H1 (cell line): ENCODE measurements at regions not wholly inside any gene's neighbourhood (a gene's known extent, or its start where the extent isn't known, plus 50 kb on each side); places are given as distances from the start of the nearest gene placed in this dataset.
A peak's percentile ranks its signal among the peaks of the same experiment; 100 is the strongest.
"Not testable (repeated sequence)": the region's sequence is repeated elsewhere in the genome, so short reads cannot be mapped to it uniquely, and the experiment has no call there.

ENCODE experiments used
- CTCF ChIA-PET: fragments of 300-600 bp; sonication (Branson Sonifier 250); formaldehyde crosslinking; loops from one replicate; lab custom pipeline; 2021; ENCODE audit not compliant: partially characterized antibody; lab: Charles Lee
- POLR2A ChIA-PET: fragments of 300-600 bp; sonication (Branson Sonifier 250); formaldehyde crosslinking; loops from one replicate; lab custom pipeline; 2021; ENCODE audit warnings: inconsistent platforms; ENCODE audit not compliant: partially characterized antibody; lab: Charles Lee
- DNase-seq, 2 experiments: peaks; one replicate each; pipeline versions ENCODE4 v3.0.0 to v3.0.0-alpha.2; 2010 to 2022; ENCODE audit warnings: low spot score in 2 of 2, low read depth in 1 of 2, mixed read lengths in 1 of 2
- FAIRE-seq: peaks from 2 replicates; lab custom pipeline; 2011; peaks lifted over from hg19 to GRCh38; lab: Jason Lieb, UNC
- H2AFZ ChIP-seq: 2 replicates; pipeline ENCODE4 v1.8.1; 2012; ENCODE audit warnings: low read length, inconsistent platforms
- H2AK5ac ChIP-seq: 2 replicates; pipeline ENCODE4 v1.6.1; 2013; ENCODE audit warnings: low read depth, low read length
- H2BK120ac ChIP-seq: replicated peaks from 2 replicates; pipeline ENCODE3; 2013; ENCODE audit warnings: low read depth, low read length, inconsistent platforms
- H2BK12ac ChIP-seq: 2 replicates; pipeline ENCODE4 v1.6.1; 2013; ENCODE audit warnings: low read depth, low read length
- H2BK15ac ChIP-seq: 2 replicates; pipeline ENCODE4 v1.6.1; 2013; ENCODE audit warnings: low read length
- H2BK20ac ChIP-seq: 2 replicates; pipeline ENCODE4 v1.6.1; 2013; ENCODE audit warnings: low read length
- H2BK5ac ChIP-seq: 2 replicates; pipeline ENCODE4 v1.6.1; 2013; ENCODE audit warnings: low read depth, low read length
- H3K14ac ChIP-seq: 2 replicates; pipeline ENCODE4 v1.6.1; 2013; ENCODE audit warnings: inconsistent platforms; ENCODE audit not compliant: insufficient read length
- H3K18ac ChIP-seq: 2 replicates; pipeline ENCODE4 v1.6.1; 2013; ENCODE audit warnings: low read length; ENCODE audit errors: extremely low read depth
- H3K23ac ChIP-seq: 2 replicates; pipeline ENCODE4 v1.6.1; 2013; ENCODE audit warnings: inconsistent platforms; ENCODE audit not compliant: insufficient read length
- H3K23me2 ChIP-seq: 2 replicates; pipeline ENCODE4 v1.6.1; 2013; ENCODE audit warnings: low read depth, low read length
- H3K27ac ChIP-seq: 2 replicates; pipeline ENCODE4 v1.6.1; 2011; ENCODE audit warnings: low read depth, low read length, inconsistent platforms
- H3K27me3 ChIP-seq, 4 experiments: replicated peaks in 1 of 4; 1 replicate in 1 of 4; 2 replicates in 3 of 4; pipeline versions ENCODE4 v1.6.1 to v1.8.1; 2011 to 2013; ENCODE audit warnings: low read length in 3 of 4, mild to moderate bottlenecking in 3 of 4, inconsistent platforms in 2 of 4, mixed read lengths in 2 of 4, moderate library complexity in 1 of 4; ENCODE audit not compliant: control insufficient read depth in 3 of 4, insufficient read depth in 3 of 4; ENCODE audit errors: extremely low read depth in 1 of 4
- H3K36me3 ChIP-seq, 4 experiments: 2 replicates each; pipeline versions ENCODE4 v1.6.1 to v1.8.1; 2011 to 2013; ENCODE audit warnings: mild to moderate bottlenecking in 4 of 4, low read length in 3 of 4, moderate library complexity in 2 of 4, control low read depth in 1 of 4, inconsistent platforms in 1 of 4; ENCODE audit not compliant: insufficient read depth in 4 of 4, control insufficient read depth in 2 of 4
- H3K4ac ChIP-seq: replicated peaks from 2 replicates; pipeline ENCODE3; 2013; ENCODE audit warnings: low read length, low read depth, mixed read lengths, inconsistent platforms; ENCODE audit not compliant: insufficient read length
- H3K4me1 ChIP-seq, 4 experiments: replicated peaks in 1 of 4; 1 replicate in 1 of 4; 2 replicates in 3 of 4; pipeline versions ENCODE4 v1.6.1 to v1.8.1; 2011 to 2013; ENCODE audit warnings: low read length in 3 of 4, inconsistent platforms in 2 of 4, mixed read lengths in 1 of 4; ENCODE audit not compliant: insufficient read depth in 4 of 4, control insufficient read depth in 3 of 4
- H3K4me2 ChIP-seq, 2 experiments: 2 replicates each; pipeline versions ENCODE4 v1.6.1 to v1.8.1; 2011 to 2013; ENCODE audit warnings: low read depth in 2 of 2, low read length in 2 of 2, control low read depth in 1 of 2, inconsistent platforms in 1 of 2, mild to moderate bottlenecking in 1 of 2; ENCODE audit not compliant: insufficient read depth in 1 of 2
- H3K4me3 ChIP-seq, 4 experiments: fragments of 200-600, 300-600 bp in 1 of 4; sonication (generic), shearing (Covaris generic), sonication (Bioruptor Twin) in 1 of 4; 2 replicates each; pipeline versions ENCODE4 v1.5.1 to v1.8.1; 2011 to 2016; ENCODE audit warnings: low read length in 4 of 4, low read depth in 3 of 4, control low read depth in 2 of 4, inconsistent platforms in 2 of 4, mild to moderate bottlenecking in 2 of 4, mixed read lengths in 1 of 4, moderate library complexity in 1 of 4; ENCODE audit not compliant: insufficient read depth in 2 of 4; ENCODE audit errors: extremely low read depth in 1 of 4
- H3K56ac ChIP-seq: replicated peaks from 2 replicates; pipeline ENCODE3; 2013; ENCODE audit warnings: low read depth, mild to moderate bottlenecking, mixed read lengths, low read length, inconsistent platforms; ENCODE audit not compliant: insufficient read length
- H3K79me1 ChIP-seq: 2 replicates; pipeline ENCODE4 v1.6.1; 2013; ENCODE audit warnings: low read depth, low read length, control low read depth
- H3K79me2 ChIP-seq, 2 experiments: 2 replicates each; pipeline versions ENCODE4 v1.6.1 to v1.8.1; 2012 to 2013; ENCODE audit warnings: low read length in 2 of 2, mild to moderate bottlenecking in 2 of 2, inconsistent platforms in 1 of 2; ENCODE audit not compliant: insufficient read depth in 2 of 2, control insufficient read depth in 1 of 2
- H3K9ac ChIP-seq, 4 experiments: replicated peaks in 1 of 4; 1 replicate in 1 of 4; 2 replicates in 3 of 4; pipeline versions ENCODE4 v1.6.1 to v1.8.1; 2011 to 2013; ENCODE audit warnings: low read depth in 3 of 4, low read length in 3 of 4, control low read depth in 2 of 4, mild to moderate bottlenecking in 2 of 4, moderate library complexity in 2 of 4, inconsistent platforms in 1 of 4; ENCODE audit errors: extremely low read depth in 1 of 4
- H3K9me3 ChIP-seq, 2 experiments: 2 replicates each; pipeline versions ENCODE4 v1.6.1 to v1.8.1; 2012 to 2013; ENCODE audit warnings: mild to moderate bottlenecking in 2 of 2, moderate library complexity in 2 of 2, control low read depth in 1 of 2, inconsistent platforms in 1 of 2, low read depth in 1 of 2, low read length in 1 of 2, mixed read lengths in 1 of 2; ENCODE audit not compliant: insufficient read depth in 2 of 2
- H4K20me1 ChIP-seq, 2 experiments: replicated peaks in 1 of 2; 2 replicates each; pipeline versions ENCODE3 to v1.8.1; 2011 to 2013; ENCODE audit warnings: inconsistent platforms in 2 of 2, low read length in 2 of 2, mild to moderate bottlenecking in 1 of 2; ENCODE audit not compliant: insufficient read depth in 2 of 2, control insufficient read depth in 1 of 2
- H4K5ac ChIP-seq: 2 replicates; pipeline ENCODE4 v1.6.1; 2013; ENCODE audit warnings: low read length, low read depth, mixed read lengths, inconsistent platforms; ENCODE audit not compliant: insufficient read length
- H4K8ac ChIP-seq: 2 replicates; pipeline ENCODE4 v1.8.0; 2013; ENCODE audit warnings: mild to moderate bottlenecking, moderate library complexity, low read length, inconsistent platforms; ENCODE audit not compliant: insufficient read depth; ENCODE audit errors: extremely low read depth
- H4K91ac ChIP-seq: replicated peaks from 2 replicates; pipeline ENCODE3; 2013; ENCODE audit warnings: low read length, mixed read lengths, inconsistent platforms; ENCODE audit not compliant: insufficient read length
- WGBS, 2 experiments: shearing (Covaris generic) in 1 of 2; methylation state at CpG; one replicate each; pipeline versions ENCODE4 v1.1.6 to v1.1.7; 2013 to 2015; ENCODE audit warnings: low lambda C conversion rate in 2 of 2, mixed read lengths in 2 of 2, inconsistent platforms in 1 of 2, low coverage in 1 of 2, missing lambda C conversion rate in 1 of 2; ENCODE audit not compliant: insufficient replicate concordance in 2 of 2, insufficient coverage in 1 of 2, insufficient read length in 1 of 2; ENCODE audit errors: extremely low coverage in 1 of 2, missing lambda C conversion rate in 1 of 2; 5-methylcytosine and 5-hydroxymethylcytosine counted together

- H3K9me3 ChIP-seq, H3K4me1 ChIP-seq, CTCF ChIA-PET, H2BK12ac ChIP-seq, H3K4me2 ChIP-seq, H2BK120ac ChIP-seq, H3K56ac ChIP-seq, H3K9ac ChIP-seq, H2BK15ac ChIP-seq, H3K27ac ChIP-seq, H3K79me2 ChIP-seq, H3K4me3 ChIP-seq, H4K8ac ChIP-seq, FAIRE-seq, H2AFZ ChIP-seq, H2BK5ac ChIP-seq, H3K27me3 ChIP-seq, H4K20me1 ChIP-seq, H3K23ac ChIP-seq, H2AK5ac ChIP-seq, H3K4ac ChIP-seq, H4K91ac ChIP-seq, H3K36me3 ChIP-seq, H3K14ac ChIP-seq, H4K5ac ChIP-seq, H3K23me2 ChIP-seq, POLR2A ChIA-PET, DNase-seq, H2BK20ac ChIP-seq, H3K18ac ChIP-seq, H3K79me1 ChIP-seq: not testable (repeated sequence)
- 74% methylated on average over 3 of the region's 15 CpGs; no CpG with 5 or more reads in 1 of the 2 experiments for WGBS, 2 experiments
Observed at GRCh38 chr21:5095628-5096027, 5425.8 kb upstream of the TPTE start.

DNA sequence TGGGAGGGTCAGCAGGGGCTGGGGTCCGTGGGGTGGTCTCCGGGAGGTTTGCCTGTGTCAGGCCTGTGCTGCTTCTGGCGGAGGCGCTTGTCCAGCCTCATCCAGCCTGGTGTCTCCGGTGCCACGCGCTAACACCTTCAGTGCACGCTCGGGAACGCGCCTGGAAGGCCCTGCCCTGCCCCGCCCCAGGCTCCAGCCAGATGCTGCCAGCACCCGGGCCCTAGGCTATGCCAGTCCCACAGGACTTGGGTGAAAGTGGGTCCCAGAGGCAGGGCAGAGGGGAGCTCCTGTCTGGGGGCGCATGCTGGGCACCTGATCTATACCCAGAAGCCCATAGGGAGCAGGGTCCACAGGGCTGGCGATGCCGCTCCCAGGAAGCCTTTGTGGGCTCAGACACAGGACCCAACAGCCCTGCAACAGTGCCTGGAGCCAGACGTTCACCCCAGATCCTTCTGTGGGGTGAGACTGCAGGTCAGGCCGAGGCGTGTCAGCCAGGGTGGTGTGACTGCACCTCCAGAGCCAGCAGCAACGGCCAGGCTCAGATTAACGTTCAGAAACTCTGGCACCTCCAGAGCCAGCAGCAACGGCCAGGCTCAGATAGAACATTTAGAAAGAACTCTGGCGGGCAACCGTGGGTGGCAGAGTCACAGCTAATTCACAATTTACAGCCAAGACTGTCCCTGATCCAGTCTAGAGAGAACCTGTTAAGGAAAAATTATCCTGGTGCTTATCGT is 5423.2 kb upstream of the TPTE start:
- H3K23me2 ChIP-seq, POLR2A ChIA-PET, H2BK5ac ChIP-seq, H3K14ac ChIP-seq, H3K4me3 ChIP-seq, FAIRE-seq, H3K27me3 ChIP-seq, CTCF ChIA-PET, H3K23ac ChIP-seq, H3K4me1 ChIP-seq, H2AK5ac ChIP-seq, H2BK20ac ChIP-seq, H2BK120ac ChIP-seq, H3K18ac ChIP-seq, H3K36me3 ChIP-seq, H2BK12ac ChIP-seq, H4K91ac ChIP-seq, H3K9ac ChIP-seq, H3K9me3 ChIP-seq, H2BK15ac ChIP-seq, H3K79me2 ChIP-seq, H3K4ac ChIP-seq, H4K8ac ChIP-seq, H3K79me1 ChIP-seq, H4K5ac ChIP-seq, H2AFZ ChIP-seq, H3K4me2 ChIP-seq, H4K20me1 ChIP-seq, H3K56ac ChIP-seq, H3K27ac ChIP-seq: not testable (repeated sequence)
- DNase-seq, result peak in 1 of 2 experiments; percentile 22
- WGBS, 2 experiments, result 82% methylated on average over 4 of the region's 25 CpGs; no CpG with 5 or more reads in 1 of the 2 experiments
